ENCODE measurements at regions not wholly inside any gene's neighbourhood (a gene's known extent, or its start where the extent isn't known, plus 50 kb on each side); places are given as distances from the start of the nearest gene placed in this dataset.

GRCh38 chr18:56373601-56374000 is 264.8 kb downstream of the TXNL1 start:
- Histone ChIP-seq H3K27me3 (ENCODE audit: insufficient read depth, insufficient read length) (no peaks in the 10 kb centered on the region), H3K4me1 (ENCODE audit: insufficient read depth, insufficient read length) (no peaks in the 10 kb centered on the region), H3K36me3 (ENCODE audit: insufficient read depth, insufficient read length, low read length) (no peaks in the 10 kb centered on the region), H3K9me3 (ENCODE audit: insufficient read depth, low read length) (no peaks in the 10 kb centered on the region), H3K4me3 (ENCODE audit: insufficient read length, low read depth) (no peak overlapping the region), H3K9ac (ENCODE audit: insufficient read length, low read depth) (no peak overlapping the region)
- TF ChIP-seq SUZ12 (IDR thresholded peaks at IDR 0.05; ENCODE audit: extremely low read depth, insufficient read depth, insufficient read length) (no peak), YY1 (IDR thresholded peaks at IDR 0.05; ENCODE audit: insufficient read depth, insufficient read length) (no peak), ZNF274 (IDR thresholded peaks at IDR 0.05; ENCODE audit: low read depth, low read length) (no peak)
- DNase-seq (ENCODE audit: low read depth, low spot score) = no peak

DNA sequence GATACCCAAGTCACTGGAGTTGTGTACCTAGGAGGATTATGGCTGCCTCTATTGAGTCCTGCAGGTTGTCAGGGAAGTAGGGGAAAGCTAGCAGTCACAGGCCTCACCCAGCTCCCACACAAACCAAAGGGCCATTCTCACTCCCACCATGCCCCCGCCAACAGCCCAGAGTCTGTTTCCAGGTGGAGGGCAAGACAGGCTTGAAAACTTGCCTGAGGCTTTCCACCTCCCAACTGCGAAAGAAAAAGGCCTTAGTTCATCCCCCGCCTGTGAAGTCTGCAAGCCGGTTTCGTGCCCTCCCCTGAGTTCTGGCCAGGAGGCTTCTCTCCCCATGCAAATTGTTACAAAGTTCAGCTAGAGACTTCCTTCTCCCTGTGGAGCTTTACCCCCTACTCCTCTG is 270.3 kb downstream of the TXNL1 start:
- Histone ChIP-seq H3K4me3 (ENCODE audit: insufficient read length, low read depth) (no peak overlapping the region), H3K27me3 (ENCODE audit: insufficient read depth, insufficient read length) (no peaks in the 10 kb centered on the region), H3K4me1 (ENCODE audit: insufficient read depth, insufficient read length) (no peaks in the 10 kb centered on the region), H3K9me3 (ENCODE audit: insufficient read depth, low read length) (no peaks in the 10 kb centered on the region), H3K9ac (ENCODE audit: insufficient read length, low read depth) (no peak overlapping the region), H3K36me3 (ENCODE audit: insufficient read depth, insufficient read length, low read length) (no peaks in the 10 kb centered on the region)
- no peak for TF ChIP-seq ZNF274 (IDR thresholded peaks at IDR 0.05; ENCODE audit: low read depth, low read length)
- no peak for DNase-seq (ENCODE audit: low read depth, low spot score)

DNA sequence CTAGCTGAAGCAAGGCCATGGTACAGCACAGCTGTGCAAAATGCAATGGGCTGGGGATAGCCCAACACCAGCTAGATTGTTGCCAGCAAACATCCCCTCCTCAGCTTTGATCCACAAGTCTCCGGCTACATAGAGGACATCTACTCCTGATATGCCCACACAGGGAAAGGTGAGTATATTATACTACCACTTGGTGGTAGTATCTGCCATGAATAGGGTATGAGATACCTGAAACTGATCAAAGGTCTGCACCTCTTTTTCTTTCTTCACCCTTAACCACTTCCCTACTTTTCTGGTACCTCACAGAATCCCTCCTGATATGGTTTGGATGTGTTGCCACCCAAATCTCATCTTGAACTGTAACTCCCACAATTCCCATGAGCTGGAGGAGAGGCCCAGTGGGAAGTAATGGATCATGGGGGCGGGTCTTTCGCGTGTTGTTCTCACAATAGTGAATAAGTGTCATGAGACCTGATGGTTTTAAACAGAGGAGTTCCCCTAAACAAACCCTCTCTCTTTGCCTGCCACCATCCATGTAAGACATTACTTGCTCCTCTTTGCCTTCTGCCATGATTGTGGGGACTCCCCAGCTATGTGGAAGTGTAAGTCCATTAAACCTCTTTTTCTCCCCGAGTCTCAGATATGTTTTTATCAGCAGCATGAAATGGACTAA is 279.6 kb downstream of the TXNL1 start:
- H3K9me3 ChIP-seq (ENCODE audit: insufficient read depth, low read length) = peaks cover 13% of the 10 kb centered on the region
- DNase-seq (ENCODE audit: low read depth, low spot score) = no peak

GRCh38 chr18:56353663-56354260 is 284.6 kb downstream of the TXNL1 start:
- Histone ChIP-seq H3K9ac (ENCODE audit: insufficient read length, low read depth) (no peak overlapping the region), H3K36me3 (ENCODE audit: insufficient read depth, insufficient read length, low read length) (no peaks in the 10 kb centered on the region), H3K4me1 (ENCODE audit: insufficient read depth, insufficient read length) (no peaks in the 10 kb centered on the region), H3K27me3 (ENCODE audit: insufficient read depth, insufficient read length) (no peaks in the 10 kb centered on the region), H3K9me3 (ENCODE audit: insufficient read depth, low read length) (peaks cover 12% of the 10 kb centered on the region), H3K4me3 (ENCODE audit: insufficient read length, low read depth) (no peak overlapping the region)
- no peak for TF ChIP-seq SUZ12 (IDR thresholded peaks at IDR 0.05; ENCODE audit: extremely low read depth, insufficient read depth, insufficient read length)
- no peak for TF ChIP-seq YY1 (IDR thresholded peaks at IDR 0.05; ENCODE audit: insufficient read depth, insufficient read length)
- TF ChIP-seq ZNF274 (IDR thresholded peaks at IDR 0.05; ENCODE audit: low read depth, low read length) = no peak
- no peak for DNase-seq (ENCODE audit: low read depth, low spot score)

More for the DNA sequence above, 279.6 kb downstream of the TXNL1 start:
- Histone ChIP-seq H3K36me3 (ENCODE audit: insufficient read depth, insufficient read length, low read length) (no peaks in the 10 kb centered on the region), H3K4me1 (ENCODE audit: insufficient read depth, insufficient read length) (no peaks in the 10 kb centered on the region), H3K27me3 (ENCODE audit: insufficient read depth, insufficient read length) (no peaks in the 10 kb centered on the region), H3K4me3 (ENCODE audit: insufficient read length, low read depth) (no peak overlapping the region), H3K9ac (ENCODE audit: insufficient read length, low read depth) (no peak overlapping the region)
- TF ChIP-seq ZNF274 (IDR thresholded peaks at IDR 0.05; ENCODE audit: low read depth, low read length) (no peak), SUZ12 (IDR thresholded peaks at IDR 0.05; ENCODE audit: extremely low read depth, insufficient read depth, insufficient read length) (no peak), YY1 (IDR thresholded peaks at IDR 0.05; ENCODE audit: insufficient read depth, insufficient read length) (no peak)

DNA sequence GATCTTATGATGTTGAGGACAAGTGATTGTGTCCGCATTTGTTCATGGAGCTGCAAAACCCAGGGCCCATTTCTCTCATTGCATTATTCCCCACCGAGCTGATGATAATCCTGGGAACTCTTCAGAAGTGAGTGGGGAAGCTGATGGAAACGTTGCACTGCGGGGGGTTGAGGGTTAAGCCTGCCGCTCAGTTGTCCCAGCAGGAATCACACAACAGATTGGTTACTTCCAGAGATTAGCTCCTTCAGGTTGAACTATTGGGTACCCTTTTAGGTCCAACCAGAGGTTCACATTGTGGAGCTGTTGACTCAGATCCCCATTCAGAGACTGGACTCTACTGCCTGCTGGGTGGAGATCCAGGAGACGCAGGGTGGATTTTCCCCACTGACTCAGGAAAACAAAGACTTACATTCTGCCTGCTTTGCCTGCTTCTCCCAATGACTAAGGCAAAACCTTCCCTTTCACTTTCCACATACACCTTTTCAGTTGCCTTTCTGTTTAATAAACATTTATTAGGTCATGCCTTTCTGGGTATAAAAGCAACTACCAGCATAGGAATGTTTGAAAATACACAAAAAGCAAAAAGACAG is 286.4 kb downstream of the TXNL1 start:
- H3K27me3 ChIP-seq (ENCODE audit: insufficient read depth, insufficient read length) = no peaks in the 10 kb centered on the region
- no peak overlapping the region for H3K4me3 ChIP-seq (ENCODE audit: insufficient read length, low read depth)
- DNase-seq (ENCODE audit: low read depth, low spot score) = no peak
- H3K9me3 ChIP-seq (ENCODE audit: insufficient read depth, low read length) = peaks cover 12% of the 10 kb centered on the region
- TF ChIP-seq SUZ12 (IDR thresholded peaks at IDR 0.05; ENCODE audit: extremely low read depth, insufficient read depth, insufficient read length) (no peak), ZNF274 (IDR thresholded peaks at IDR 0.05; ENCODE audit: low read depth, low read length) (no peak), YY1 (IDR thresholded peaks at IDR 0.05; ENCODE audit: insufficient read depth, insufficient read length) (no peak)
- H3K36me3 ChIP-seq (ENCODE audit: insufficient read depth, insufficient read length, low read length) = no peaks in the 10 kb centered on the region
- H3K9ac ChIP-seq (ENCODE audit: insufficient read length, low read depth) = no peak overlapping the region
- H3K4me1 ChIP-seq (ENCODE audit: insufficient read depth, insufficient read length) = no peaks in the 10 kb centered on the region

DNA sequence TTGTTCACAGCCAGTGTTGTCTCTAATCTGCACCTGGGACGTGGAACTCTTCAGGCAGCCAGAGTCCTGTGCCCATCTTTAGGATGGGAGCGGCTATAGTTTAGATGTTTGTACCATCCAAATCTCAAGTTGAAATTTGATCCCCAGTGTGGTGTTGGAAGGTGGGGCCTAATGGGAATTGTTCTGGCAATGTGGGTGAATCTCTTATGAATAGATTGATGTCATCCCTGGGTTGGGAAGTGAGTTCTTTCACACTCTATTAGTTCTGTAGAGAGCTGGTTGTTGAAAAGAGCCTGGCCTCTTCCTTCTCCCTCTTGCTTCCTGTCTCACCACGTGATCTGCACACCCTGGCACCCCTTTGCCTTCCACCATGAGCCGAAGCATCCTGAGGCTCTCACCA is 300.9 kb downstream of the TXNL1 start:
- H3K36me3 ChIP-seq (ENCODE audit: insufficient read depth, insufficient read length, low read length) = no peaks in the 10 kb centered on the region
- DNase-seq (ENCODE audit: low read depth, low spot score) = no peak
- H3K4me1 ChIP-seq (ENCODE audit: insufficient read depth, insufficient read length) = no peaks in the 10 kb centered on the region
- TF ChIP-seq SUZ12 (IDR thresholded peaks at IDR 0.05; ENCODE audit: extremely low read depth, insufficient read depth, insufficient read length) (no peak), ZNF274 (IDR thresholded peaks at IDR 0.05; ENCODE audit: low read depth, low read length) (no peak), YY1 (IDR thresholded peaks at IDR 0.05; ENCODE audit: insufficient read depth, insufficient read length) (no peak)
- no peaks in the 10 kb centered on the region for H3K9me3 ChIP-seq (ENCODE audit: insufficient read depth, low read length)
- no peak overlapping the region for H3K9ac ChIP-seq (ENCODE audit: insufficient read length, low read depth)
- H3K4me3 ChIP-seq (ENCODE audit: insufficient read length, low read depth) = no peak overlapping the region
- H3K27me3 ChIP-seq (ENCODE audit: insufficient read depth, insufficient read length) = no peaks in the 10 kb centered on the region

- TF ChIP-seq SUZ12 (IDR thresholded peaks at IDR 0.05; ENCODE audit: extremely low read depth, insufficient read depth, insufficient read length) (no peak), ZNF274 (IDR thresholded peaks at IDR 0.05; ENCODE audit: low read depth, low read length) (no peak), YY1 (IDR thresholded peaks at IDR 0.05; ENCODE audit: insufficient read depth, insufficient read length) (no peak)
- no peaks in the 10 kb centered on the region for H3K9me3 ChIP-seq (ENCODE audit: insufficient read depth, low read length)
- no peak overlapping the region for H3K9ac ChIP-seq (ENCODE audit: insufficient read length, low read depth)
- DNase-seq (ENCODE audit: low read depth, low spot score) = no peak
- H3K36me3 ChIP-seq (ENCODE audit: insufficient read depth, insufficient read length, low read length) = no peaks in the 10 kb centered on the region
- no peaks in the 10 kb centered on the region for H3K4me1 ChIP-seq (ENCODE audit: insufficient read depth, insufficient read length)
- H3K27me3 ChIP-seq (ENCODE audit: insufficient read depth, insufficient read length) = no peaks in the 10 kb centered on the region
- no peak overlapping the region for H3K4me3 ChIP-seq (ENCODE audit: insufficient read length, low read depth)
Observed at GRCh38 chr18:56333839-56334238, 304.6 kb downstream of the TXNL1 start.
